ENCODE measurements at regions not wholly inside any gene's neighbourhood (a gene's known extent, or its start where the extent isn't known, plus 50 kb on each side); places are given as distances from the start of the nearest gene placed in this dataset.

- no peak for TF ChIP-seq CTCF (IDR thresholded peaks at IDR 0.05)
- Mint-ChIP-seq H3K4me1 (ENCODE audit: unreplicated experiment) (peaks cover 33% of the 10 kb centered on the region), H3K36me3 (ENCODE audit: unreplicated experiment) (no peaks in the 10 kb centered on the region), H3K27ac (ENCODE audit: unreplicated experiment) (no peak overlapping the region), H3K4me3 (ENCODE audit: unreplicated experiment) (no peak overlapping the region), H3K9me3 (ENCODE audit: unreplicated experiment) (peaks cover 7% of the 10 kb centered on the region), H3K27me3 (ENCODE audit: unreplicated experiment) (no peaks in the 10 kb centered on the region)
- no peak for DNase-seq (ENCODE audit: extremely low spot score, unreplicated experiment)
Measured at GRCh38 chr4:53654300-53654758, 63.0 kb upstream of the LNX1 start.

GRCh38 chr4:53653484-53654053 is 62.3 kb upstream of the LNX1 start:
- no peaks in the 10 kb centered on the region for H3K27me3 Mint-ChIP-seq (ENCODE audit: unreplicated experiment)
- peaks cover 7% of the 10 kb centered on the region for H3K9me3 Mint-ChIP-seq (ENCODE audit: unreplicated experiment)
- H3K27ac Mint-ChIP-seq (ENCODE audit: unreplicated experiment) = no peak overlapping the region
- no peak overlapping the region for H3K4me3 Mint-ChIP-seq (ENCODE audit: unreplicated experiment)
- peaks cover 31% of the 10 kb centered on the region for H3K4me1 Mint-ChIP-seq (ENCODE audit: unreplicated experiment)
- H3K36me3 Mint-ChIP-seq (ENCODE audit: unreplicated experiment) = no peaks in the 10 kb centered on the region
- DNase-seq (ENCODE audit: extremely low spot score, unreplicated experiment) = no peak
- TF ChIP-seq CTCF (IDR thresholded peaks at IDR 0.05) = no peak

GRCh38 chr4:53651156-53651735 is 60.0 kb upstream of the LNX1 start:
- H3K9me3 Mint-ChIP-seq (ENCODE audit: unreplicated experiment) = peaks cover 4% of the 10 kb centered on the region
- no peak overlapping the region for H3K4me3 Mint-ChIP-seq (ENCODE audit: unreplicated experiment)
- no peak for DNase-seq (ENCODE audit: extremely low spot score, unreplicated experiment)
- no peaks in the 10 kb centered on the region for H3K36me3 Mint-ChIP-seq (ENCODE audit: unreplicated experiment)
- H3K27ac Mint-ChIP-seq (ENCODE audit: unreplicated experiment) = no peak overlapping the region
- no peak for TF ChIP-seq CTCF (IDR thresholded peaks at IDR 0.05)
- H3K27me3 Mint-ChIP-seq (ENCODE audit: unreplicated experiment) = no peaks in the 10 kb centered on the region
- H3K4me1 Mint-ChIP-seq (ENCODE audit: unreplicated experiment) = peaks cover 20% of the 10 kb centered on the region

- TF ChIP-seq CTCF (IDR thresholded peaks at IDR 0.05) = no peak
- Mint-ChIP-seq H3K27ac (ENCODE audit: unreplicated experiment) (no peak overlapping the region), H3K4me1 (ENCODE audit: unreplicated experiment) (peaks cover 18% of the 10 kb centered on the region), H3K9me3 (ENCODE audit: unreplicated experiment) (no peaks in the 10 kb centered on the region), H3K4me3 (ENCODE audit: unreplicated experiment) (no peak overlapping the region), H3K27me3 (ENCODE audit: unreplicated experiment) (no peaks in the 10 kb centered on the region), H3K36me3 (ENCODE audit: unreplicated experiment) (peaks cover 2% of the 10 kb centered on the region)
- no peak for DNase-seq (ENCODE audit: extremely low spot score, unreplicated experiment)
Measured at GRCh38 chr4:53649357-53649756, 58.1 kb upstream of the LNX1 start.

- H3K4me1 Mint-ChIP-seq (ENCODE audit: unreplicated experiment) = peaks cover 11% of the 10 kb centered on the region
- no peak overlapping the region for H3K27ac Mint-ChIP-seq (ENCODE audit: unreplicated experiment)
- no peak for DNase-seq (ENCODE audit: extremely low spot score, unreplicated experiment)
- peaks cover 2% of the 10 kb centered on the region for H3K36me3 Mint-ChIP-seq (ENCODE audit: unreplicated experiment)
- TF ChIP-seq CTCF (IDR thresholded peaks at IDR 0.05) = no peak
- no peaks in the 10 kb centered on the region for H3K9me3 Mint-ChIP-seq (ENCODE audit: unreplicated experiment)
- H3K4me3 Mint-ChIP-seq (ENCODE audit: unreplicated experiment) = no peak overlapping the region
- no peaks in the 10 kb centered on the region for H3K27me3 Mint-ChIP-seq (ENCODE audit: unreplicated experiment)
Measured at GRCh38 chr4:53647547-53647946, 56.3 kb upstream of the LNX1 start.
